ENCODE measurements at regions not wholly inside any gene's neighbourhood (a gene's known extent, or its start where the extent isn't known, plus 50 kb on each side); places are given as distances from the start of the nearest gene placed in this dataset.

- Histone ChIP-seq H3K9ac (replicated peaks; ENCODE audit: extremely low read depth, insufficient read depth, low read length) (no peak overlapping the region), H3K9me3 (replicated peaks; ENCODE audit: control insufficient read depth, insufficient read depth, low read length) (no peaks in the 10 kb centered on the region), H3K27ac (ENCODE audit: insufficient read depth, low read depth, low read length) (no peak overlapping the region), H3K79me2 (ENCODE audit: control insufficient read depth, insufficient read depth, low read length) (no peaks in the 10 kb centered on the region), H2AFZ (ENCODE audit: low read depth, low read length) (no peak overlapping the region), H3K27me3 (ENCODE audit: control insufficient read depth in 2 of 2, insufficient read depth in 2 of 2, low read length in 2 of 2) (no peaks in the 10 kb centered on the region), H3K36me3 (ENCODE audit: control insufficient read depth in 2 of 2, extremely low read depth in 1 of 2, insufficient read depth in 2 of 2, low read length in 2 of 2) (no peaks in the 10 kb centered on the region), H3K4me1 (ENCODE audit: control insufficient read depth, extremely low read depth, insufficient read depth, low read length) (no peaks in the 10 kb centered on the region), H4K20me1 (replicated peaks; ENCODE audit: control insufficient read depth, extremely low read depth, insufficient read depth, low read length) (no peaks in the 10 kb centered on the region), H3K4me3 (replicated peaks in 1 of 3; ENCODE audit: insufficient read depth in 1 of 3, low read depth in 1 of 3, low read length in 3 of 3) (no peak overlapping the region), H3K4me2 (ENCODE audit: insufficient read depth, low read length) (no peak overlapping the region), H3K9me1 (replicated peaks; ENCODE audit: control insufficient read depth, extremely low read depth, insufficient read depth, low read length) (no peaks in the 10 kb centered on the region)
- BruUV-seq (replicated peaks): no TSS peak
- no peak for DNase-seq (ENCODE audit: low read depth, low spot score)
- ChIA-PET POLR2A (no interaction called here), CTCF (interaction anchor here (1.0 kb wide), 1 partner anchor 17 kb away, joined by 3 read pairs; no protein-coding TSS in a partner anchor)
- dilution Hi-C loops (cut with MboI; ENCODE audit: extremely low pct_ligation_motif_present, low sequenced_read_pairs): no loop called here
- intact Hi-C loops (cut with micrococcal nuclease): no loop called here
- no peak for FAIRE-seq
- TF ChIP-seq JUN (IDR thresholded peaks at IDR 0.05; ENCODE audit: borderline replicate concordance, insufficient read depth, insufficient read length, low read depth): no peak
- no peak for TF ChIP-seq MAX (IDR thresholded peaks at IDR 0.05; ENCODE audit: insufficient read depth, insufficient read length)
- no peak for TF ChIP-seq FOS (IDR thresholded peaks at IDR 0.05; ENCODE audit: borderline replicate concordance, insufficient read depth, low read length)
- no peak for TF ChIP-seq POLR2AphosphoS5 (IDR thresholded peaks at IDR 0.05; ENCODE audit: insufficient read depth, low read depth, low read length)
- no peak for TF ChIP-seq GATA2 (IDR thresholded peaks at IDR 0.05; ENCODE audit: insufficient read depth, insufficient read length, low read depth, low read length)
- TF ChIP-seq CTCF (IDR thresholded peaks at IDR 0.05; ENCODE audit: extremely low read depth in 1 of 2, insufficient read depth in 1 of 2, low read depth in 1 of 2, low read length in 2 of 2): no peak
- TF ChIP-seq EZH2 (IDR thresholded peaks at IDR 0.05; ENCODE audit: borderline replicate concordance, low read depth, low read length, severe bottlenecking): no peak
Measured at GRCh38 chr16:55249361-55249760, 74.6 kb upstream of the IRX6 start.

Measured in endothelial cell of umbilical vein (primary cell).